SU-DHL-6 (cell line): ENCODE measurements at regions not wholly inside any gene's neighbourhood (a gene's known extent, or its start where the extent isn't known, plus 50 kb on each side); places are given as distances from the start of the nearest gene placed in this dataset.

Experiments used
- H2AFZ ChIP-seq: fragments of 200-600 bp; sonication (generic); 2 replicates; pipeline ENCODE4 v1.6.1; 2014; ENCODE audit warnings: low read depth, mild to moderate bottlenecking, moderate library complexity, mixed read lengths, antibody characterized with exemption, low read length; ENCODE audit not compliant: severe bottlenecking
- H3F3A ChIP-seq: fragments of 200-600 bp; shearing (Covaris generic); 2 replicates; pipeline ENCODE4 v1.6.0; 2016; ENCODE audit warnings: antibody characterized with exemption, mild to moderate bottlenecking; ENCODE audit not compliant: insufficient read depth
- H3K27ac ChIP-seq: fragments of 200-600 bp; sonication (generic); 2 replicates; pipeline ENCODE4 v1.5.1; 2016; ENCODE audit warnings: low read depth, mild to moderate bottlenecking, low read length, moderate library complexity, mixed read lengths
- H3K27me3 ChIP-seq: fragments of 200-600 bp; sonication (generic), shearing (Covaris generic); 2 replicates; pipeline ENCODE4 v1.6.0; 2014; ENCODE audit warnings: mild to moderate bottlenecking, low read length
- H3K36me3 ChIP-seq: fragments of 200-600 bp; sonication (generic); 2 replicates; pipeline ENCODE4 v1.6.1; 2014; ENCODE audit warnings: mild to moderate bottlenecking, low read length, mixed read lengths
- H3K4me2 ChIP-seq: fragments of 300-600, 200-600 bp; shearing (Covaris generic), sonication (generic); 2 replicates; pipeline ENCODE4 v1.6.0; 2014; ENCODE audit warnings: low read length, low read depth, mild to moderate bottlenecking; ENCODE audit not compliant: poor library complexity, severe bottlenecking
- H3K4me3 ChIP-seq: fragments of 200-600 bp; sonication (generic); 2 replicates; pipeline ENCODE4 v1.5.1; 2014; ENCODE audit warnings: antibody characterized with exemption, low read length, mild to moderate bottlenecking, mixed read lengths; ENCODE audit not compliant: insufficient read depth, poor library complexity, severe bottlenecking
- H3K79me2 ChIP-seq: fragments of 200-600 bp; sonication (generic); 2 replicates; pipeline ENCODE4 v1.6.1; 2014; ENCODE audit warnings: mild to moderate bottlenecking, low read length, moderate library complexity; ENCODE audit not compliant: insufficient read depth
- H3K9ac ChIP-seq: fragments of 200-600 bp; sonication (generic); 2 replicates; pipeline ENCODE4 v1.7.0; 2014; ENCODE audit warnings: mild to moderate bottlenecking, low read length
- H3K9me2 ChIP-seq: fragments of 200-600 bp; sonication (generic); replicated peaks from 2 replicates; pipeline ENCODE4 v1.6.1; 2014; ENCODE audit warnings: low read length; ENCODE audit not compliant: insufficient read depth
- H3K9me3 ChIP-seq: fragments of 200-600 bp; sonication (generic); 2 replicates; pipeline ENCODE4 v1.6.1; 2014; ENCODE audit warnings: low read length, mixed read lengths; ENCODE audit not compliant: insufficient read depth
- H4K20me1 ChIP-seq: fragments of 200-600 bp; sonication (generic); 2 replicates; pipeline ENCODE4 v1.6.1; 2014; ENCODE audit warnings: low read depth, mild to moderate bottlenecking, antibody characterized with exemption, low read length, moderate library complexity, mixed read lengths
- EZH2phosphoT487 ChIP-seq: fragments of 200-600 bp; sonication (generic), shearing (Covaris generic); conservative IDR thresholded peaks from 2 replicates; pipeline ENCODE4 v1.6.1; 2018; ENCODE audit warnings: mild to moderate bottlenecking, antibody characterized with exemption, low read length, moderate library complexity, mixed read lengths
- TF ChIP-seq, protein P1 (sequence below): fragments of 200-600 bp; sonication (generic); IDR thresholded peaks from one replicate; pipeline ENCODE4 v1.5.1; 2017; ENCODE audit warnings: antibody characterized with exemption, mild to moderate bottlenecking, low read length, moderate library complexity; ENCODE audit not compliant: insufficient read depth, poor library complexity, severe bottlenecking

- Histone ChIP-seq H3K36me3 (no peaks in the 10 kb centered on the region), H3K9me3 (no peaks in the 10 kb centered on the region), H3K9me2 (no peaks in the 10 kb centered on the region), H3K79me2 (no peaks in the 10 kb centered on the region), H3K9ac (no peak overlapping the region), H3F3A (no peaks in the 10 kb centered on the region), H3K4me3 (no peak overlapping the region), H3K4me2 (no peak overlapping the region), H4K20me1 (no peaks in the 10 kb centered on the region), H3K27ac (no peak overlapping the region), H3K27me3 (no peaks in the 10 kb centered on the region), H2AFZ (no peak overlapping the region)
- TF ChIP-seq, protein P1, sequence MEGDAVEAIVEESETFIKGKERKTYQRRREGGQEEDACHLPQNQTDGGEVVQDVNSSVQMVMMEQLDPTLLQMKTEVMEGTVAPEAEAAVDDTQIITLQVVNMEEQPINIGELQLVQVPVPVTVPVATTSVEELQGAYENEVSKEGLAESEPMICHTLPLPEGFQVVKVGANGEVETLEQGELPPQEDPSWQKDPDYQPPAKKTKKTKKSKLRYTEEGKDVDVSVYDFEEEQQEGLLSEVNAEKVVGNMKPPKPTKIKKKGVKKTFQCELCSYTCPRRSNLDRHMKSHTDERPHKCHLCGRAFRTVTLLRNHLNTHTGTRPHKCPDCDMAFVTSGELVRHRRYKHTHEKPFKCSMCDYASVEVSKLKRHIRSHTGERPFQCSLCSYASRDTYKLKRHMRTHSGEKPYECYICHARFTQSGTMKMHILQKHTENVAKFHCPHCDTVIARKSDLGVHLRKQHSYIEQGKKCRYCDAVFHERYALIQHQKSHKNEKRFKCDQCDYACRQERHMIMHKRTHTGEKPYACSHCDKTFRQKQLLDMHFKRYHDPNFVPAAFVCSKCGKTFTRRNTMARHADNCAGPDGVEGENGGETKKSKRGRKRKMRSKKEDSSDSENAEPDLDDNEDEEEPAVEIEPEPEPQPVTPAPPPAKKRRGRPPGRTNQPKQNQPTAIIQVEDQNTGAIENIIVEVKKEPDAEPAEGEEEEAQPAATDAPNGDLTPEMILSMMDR: no peak
- no peak for TF ChIP-seq EZH2phosphoT487
Measured at GRCh38 chr9:118896324-118897000, 472.8 kb downstream of the BRINP1 start.

GRCh38 chr9:118918180-118918579 is 451.1 kb downstream of the BRINP1 start:
- Histone ChIP-seq H3K4me2 (no peak overlapping the region), H3F3A (no peaks in the 10 kb centered on the region), H3K27ac (no peak overlapping the region), H2AFZ (no peak overlapping the region), H3K4me3 (no peak overlapping the region), H3K9me2 (no peaks in the 10 kb centered on the region), H3K27me3 (no peaks in the 10 kb centered on the region), H4K20me1 (no peaks in the 10 kb centered on the region), H3K9ac (no peak overlapping the region), H3K36me3 (no peaks in the 10 kb centered on the region), H3K9me3 (no peaks in the 10 kb centered on the region), H3K79me2 (no peaks in the 10 kb centered on the region)
- TF ChIP-seq, protein P1: no peak
- TF ChIP-seq EZH2phosphoT487: no peak

DNA sequence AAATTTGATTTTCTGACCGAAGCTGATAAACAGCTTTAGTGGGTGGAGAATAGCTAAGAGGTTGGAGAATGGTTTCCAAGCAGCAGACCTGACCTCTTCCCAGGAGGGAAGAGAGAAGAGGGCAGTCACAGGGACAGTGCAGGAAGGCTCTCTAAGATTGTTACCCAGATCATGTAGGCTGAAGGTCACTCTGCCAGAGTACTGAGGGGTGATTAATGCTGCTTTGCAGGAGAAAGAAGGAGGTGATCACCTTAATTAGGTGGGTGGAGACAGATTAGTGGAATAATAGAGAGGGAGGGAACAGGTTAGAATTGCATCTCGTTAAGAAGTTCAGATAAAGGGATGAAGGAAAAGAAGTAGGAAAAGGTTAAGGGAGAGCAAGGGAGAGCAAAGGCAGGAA is 440.5 kb downstream of the BRINP1 start:
- Histone ChIP-seq H4K20me1 (no peaks in the 10 kb centered on the region), H3K27me3 (no peaks in the 10 kb centered on the region), H3K79me2 (no peaks in the 10 kb centered on the region), H3F3A (no peaks in the 10 kb centered on the region), H3K4me3 (no peak overlapping the region), H2AFZ (no peak overlapping the region), H3K36me3 (no peaks in the 10 kb centered on the region), H3K9me2 (no peaks in the 10 kb centered on the region), H3K4me2 (no peak overlapping the region), H3K9me3 (no peaks in the 10 kb centered on the region), H3K27ac (no peak overlapping the region), H3K9ac (no peak overlapping the region)
- TF ChIP-seq, protein P1: no peak
- no peak for TF ChIP-seq EZH2phosphoT487
